GM18507 (cell line): ENCODE measurements at regions not wholly inside any gene's neighbourhood (a gene's known extent, or its start where the extent isn't known, plus 50 kb on each side); places are given as distances from the start of the nearest gene placed in this dataset.

ENCODE experiments used
- DNase-seq: peaks from one replicate; pipeline ENCODE4 v3.0.0; 2011; ENCODE audit warnings: low read depth; ENCODE audit not compliant: insufficient read length; ENCODE audit errors: extremely low spot score
- FAIRE-seq: peaks from 2 replicates; lab custom pipeline; 2011; peaks lifted over from hg19 to GRCh38; lab: Jason Lieb, UNC

- no peak for DNase-seq
- no peak for FAIRE-seq
These were observed 223.3 kb upstream of the SALL1 start for GRCh38 chr16:51374346-51374745.

DNA sequence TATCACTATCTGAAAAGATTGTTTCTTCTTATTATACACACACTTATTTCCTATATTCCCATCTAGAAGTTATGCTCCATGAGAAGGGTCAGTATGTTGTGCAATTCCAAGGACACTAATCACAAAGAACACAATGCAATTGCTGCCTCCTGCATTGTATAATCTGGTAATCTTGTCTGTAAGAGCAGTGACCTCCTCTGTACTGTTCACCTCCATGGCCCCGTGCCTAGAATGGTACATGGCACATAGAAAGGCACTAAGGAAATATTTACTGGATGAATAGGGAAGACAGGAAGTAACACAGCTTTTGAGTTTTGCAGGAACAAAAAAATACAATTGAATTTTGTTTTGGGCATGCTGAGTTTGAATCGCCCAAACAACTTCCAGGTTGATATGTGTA lies 214.6 kb upstream of the SALL1 start:
- DNase-seq (no peak), FAIRE-seq (no peak)

- FAIRE-seq = no peak
- no peak for DNase-seq
These were observed 208.3 kb upstream of the SALL1 start for GRCh38 chr16:51359141-51359955.

DNA sequence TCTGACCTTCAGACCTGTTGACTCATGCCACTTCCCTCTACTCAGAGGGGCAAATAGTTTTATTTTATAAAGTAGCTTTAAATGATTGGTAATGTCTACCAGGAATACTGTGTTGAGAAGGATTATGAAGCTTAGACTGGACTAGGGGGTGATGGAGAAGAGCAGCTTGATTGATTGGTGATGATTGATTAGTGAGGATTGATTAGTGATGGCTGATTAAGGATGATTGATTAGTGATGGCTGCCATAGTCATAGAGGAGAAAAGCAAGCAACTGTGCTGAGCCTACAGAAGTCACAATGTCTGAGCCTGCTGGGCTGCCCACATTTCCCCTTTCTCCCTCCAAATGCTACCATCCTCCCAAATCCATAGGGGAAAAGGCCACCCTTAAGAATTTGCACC lies 206.8 kb upstream of the SALL1 start:
- DNase-seq (no peak), FAIRE-seq (no peak)

- no peak for FAIRE-seq
- no peak for DNase-seq
These were observed 204.8 kb upstream of the SALL1 start for GRCh38 chr16:51355875-51356274.

- no peak for DNase-seq
- no peak for FAIRE-seq
These were observed 204.1 kb upstream of the SALL1 start for GRCh38 chr16:51355195-51355594.

DNA sequence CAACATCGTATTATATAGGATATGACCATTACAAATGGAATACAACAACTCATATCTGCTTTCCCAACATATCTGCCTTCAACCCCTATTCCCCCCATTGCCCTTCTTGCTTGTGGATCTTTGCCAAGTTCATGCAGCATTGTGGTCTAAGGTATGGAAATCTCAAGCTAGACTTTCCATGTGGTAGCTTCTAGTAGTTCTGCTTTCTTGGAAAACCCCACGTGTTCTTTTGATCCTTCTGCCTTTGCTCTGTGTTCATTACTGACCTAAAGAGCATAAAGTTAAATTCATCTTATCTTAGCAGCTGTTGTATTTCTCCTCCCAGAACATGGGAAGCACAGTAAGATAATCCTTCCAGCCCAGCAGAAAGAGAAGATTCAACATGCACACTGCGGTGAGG lies 202.0 kb upstream of the SALL1 start:
- DNase-seq = no peak
- FAIRE-seq = no peak

- no peak for DNase-seq
- FAIRE-seq = no peak
These were observed 198.6 kb upstream of the SALL1 start for GRCh38 chr16:51349626-51350025.

DNA sequence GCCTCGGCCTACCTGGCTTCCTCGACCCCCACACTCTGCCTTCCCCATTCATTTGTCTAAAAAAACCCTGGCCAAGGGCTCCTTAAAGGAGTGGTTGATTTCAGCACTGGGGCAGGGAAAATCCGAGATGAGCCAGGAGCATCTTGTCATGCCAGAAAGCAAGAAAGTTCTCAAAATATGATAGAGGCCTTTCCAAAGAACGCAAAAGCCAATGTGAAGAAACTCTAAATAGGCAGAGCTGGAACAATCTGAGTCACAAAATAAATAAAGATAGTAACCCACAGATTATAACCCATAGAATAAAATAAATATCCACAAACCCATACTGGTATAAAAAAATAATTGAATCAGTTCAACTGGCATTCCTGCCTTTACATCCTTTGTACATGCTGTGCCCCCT lies 192.3 kb upstream of the SALL1 start:
- FAIRE-seq = no peak
- no peak for DNase-seq

GRCh38 chr16:51341204-51341603 lies 190.1 kb upstream of the SALL1 start:
- no peak for FAIRE-seq
- DNase-seq = no peak

DNA sequence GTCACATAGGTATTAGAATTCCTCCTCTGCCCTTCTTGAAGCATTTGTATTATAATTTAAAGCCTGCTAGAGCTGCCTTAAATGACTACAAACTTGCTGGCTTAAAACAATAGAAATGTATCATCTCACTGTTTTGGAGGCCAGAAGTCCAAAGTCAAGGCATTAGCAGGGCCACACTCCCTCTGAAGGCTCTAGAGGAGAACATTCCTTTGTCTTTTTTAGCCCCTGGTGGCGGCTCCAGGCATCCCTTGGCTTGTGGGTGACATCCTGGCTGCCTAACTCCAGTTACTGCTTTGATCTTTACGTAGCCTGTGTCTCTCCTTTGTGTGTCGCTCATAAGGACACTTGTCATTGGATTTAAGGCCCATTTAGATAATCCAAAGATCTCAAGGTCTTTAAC lies 186.6 kb upstream of the SALL1 start:
- FAIRE-seq (no peak), DNase-seq (no peak)

GRCh38 chr16:51328733-51329132 lies 177.7 kb upstream of the SALL1 start:
- no peak for FAIRE-seq
- DNase-seq = no peak

GRCh38 chr16:51327001-51327400 lies 175.9 kb upstream of the SALL1 start:
- DNase-seq (no peak), FAIRE-seq (no peak)

- DNase-seq = no peak
- FAIRE-seq = no peak
These were observed 175.2 kb upstream of the SALL1 start for GRCh38 chr16:51326131-51326856.

GRCh38 chr16:51321251-51321650 lies 170.2 kb upstream of the SALL1 start:
- no peak for DNase-seq
- no peak for FAIRE-seq

- DNase-seq (no peak), FAIRE-seq (no peak)
These were observed 166.5 kb upstream of the SALL1 start for GRCh38 chr16:51317575-51317974.

DNA sequence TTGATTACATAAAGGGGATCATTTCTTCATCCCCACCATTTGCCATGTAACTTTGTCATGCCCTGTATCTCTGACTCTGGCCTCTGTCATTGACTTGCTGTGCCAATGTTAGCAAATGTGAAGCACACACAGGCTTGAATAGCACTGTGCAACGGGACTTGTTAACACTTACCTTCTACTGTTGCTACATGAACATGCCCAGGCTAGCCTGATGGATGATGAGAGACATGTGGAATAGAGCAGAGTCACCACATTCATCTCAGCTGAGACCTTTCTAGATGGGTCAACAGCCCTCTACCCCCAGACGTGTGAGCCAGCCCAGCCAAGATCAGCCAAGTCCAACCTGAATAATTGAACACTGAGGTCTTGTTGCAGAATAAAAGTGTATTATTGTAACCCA lies 162.1 kb upstream of the SALL1 start:
- FAIRE-seq = no peak
- no peak for DNase-seq

GRCh38 chr16:51312363-51313150 lies 161.5 kb upstream of the SALL1 start:
- DNase-seq = no peak
- FAIRE-seq = no peak

DNA sequence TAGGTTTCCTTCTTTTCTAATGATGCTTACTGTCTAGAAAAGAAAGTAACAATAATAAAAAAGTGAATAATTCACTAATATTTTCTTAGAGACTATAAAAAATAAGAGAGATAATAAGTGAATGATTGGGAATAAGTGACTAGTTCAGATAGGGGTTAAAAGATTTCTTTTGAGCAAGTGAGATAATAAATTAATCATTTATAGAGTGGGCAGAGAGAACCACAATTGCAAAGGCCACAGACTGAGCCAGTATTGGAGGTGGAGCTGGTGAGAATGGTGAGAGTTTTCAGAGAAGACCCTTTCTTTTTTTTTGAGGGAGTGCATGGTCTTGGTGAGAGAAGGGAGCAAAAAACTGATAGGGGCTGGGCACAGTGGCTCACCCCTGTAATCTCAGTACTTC lies 159.1 kb upstream of the SALL1 start:
- FAIRE-seq (no peak), DNase-seq (no peak)

GRCh38 chr16:51306886-51307595 lies 156.0 kb upstream of the SALL1 start:
- FAIRE-seq (no peak), DNase-seq (no peak)
